Activated naive CD4-positive, alpha-beta T cell treated with anti-CD3 and anti-CD28 coated beads, Interleukin-2, amount 50 U/mL, for 24 hours (primary cell): ENCODE measurements at regions not wholly inside any gene's neighbourhood (a gene's known extent, or its start where the extent isn't known, plus 50 kb on each side); places are given as distances from the start of the nearest gene placed in this dataset.

Source experiments
- H3K27ac Mint-ChIP-seq: one replicate; pipeline ENCODE4 v1.8.0; 2021; ENCODE audit warnings: mild to moderate bottlenecking, mixed read lengths
- H3K27me3 Mint-ChIP-seq: one replicate; pipeline ENCODE4 v1.8.0; 2021; ENCODE audit warnings: mixed read lengths
- H3K36me3 Mint-ChIP-seq: one replicate; pipeline ENCODE4 v1.8.0; 2021; ENCODE audit warnings: mixed read lengths
- H3K4me1 Mint-ChIP-seq: one replicate; pipeline ENCODE4 v1.8.0; 2021; ENCODE audit warnings: mixed read lengths
- H3K4me3 Mint-ChIP-seq: one replicate; pipeline ENCODE4 v1.8.0; 2021; ENCODE audit warnings: mild to moderate bottlenecking, mixed read lengths
- H3K9me3 Mint-ChIP-seq: one replicate; pipeline ENCODE4 v1.8.0; 2021; ENCODE audit warnings: mixed read lengths

- H3K36me3 Mint-ChIP-seq, result no peaks in the 10 kb centered on the region
- H3K27ac Mint-ChIP-seq, result no peak overlapping the region
- no peaks in the 10 kb centered on the region for H3K9me3 Mint-ChIP-seq
- H3K4me3 Mint-ChIP-seq, result no peak overlapping the region
- H3K4me1 Mint-ChIP-seq, result no peaks in the 10 kb centered on the region
- H3K27me3 Mint-ChIP-seq, result peaks cover 7% of the 10 kb centered on the region
These were observed 55.4 kb downstream of the CCER1 start for GRCh38 chr12:90899456-90900182.

- no peak overlapping the region for H3K4me3 Mint-ChIP-seq
- H3K9me3 Mint-ChIP-seq, result no peaks in the 10 kb centered on the region
- H3K4me1 Mint-ChIP-seq, result no peaks in the 10 kb centered on the region
- H3K27ac Mint-ChIP-seq, result no peak overlapping the region
- peaks cover 14% of the 10 kb centered on the region for H3K27me3 Mint-ChIP-seq
- no peaks in the 10 kb centered on the region for H3K36me3 Mint-ChIP-seq
These were observed 57.0 kb downstream of the CCER1 start for GRCh38 chr12:90897986-90898385.

GRCh38 chr12:90897316-90897715 is 57.7 kb downstream of the CCER1 start:
- Mint-ChIP-seq H3K4me3 (no peak overlapping the region), H3K36me3 (no peaks in the 10 kb centered on the region), H3K27me3 (peaks cover 14% of the 10 kb centered on the region), H3K4me1 (no peaks in the 10 kb centered on the region), H3K9me3 (no peaks in the 10 kb centered on the region), H3K27ac (no peak overlapping the region)

- no peaks in the 10 kb centered on the region for H3K4me1 Mint-ChIP-seq
- H3K36me3 Mint-ChIP-seq, result no peaks in the 10 kb centered on the region
- peaks cover 14% of the 10 kb centered on the region for H3K27me3 Mint-ChIP-seq
- H3K9me3 Mint-ChIP-seq, result no peaks in the 10 kb centered on the region
- no peak overlapping the region for H3K4me3 Mint-ChIP-seq
- no peak overlapping the region for H3K27ac Mint-ChIP-seq
These were observed 58.2 kb downstream of the CCER1 start for GRCh38 chr12:90896821-90897220.

GRCh38 chr12:90896164-90896563 is 58.8 kb downstream of the CCER1 start:
- Mint-ChIP-seq H3K27me3 (peaks cover 14% of the 10 kb centered on the region), H3K4me1 (no peaks in the 10 kb centered on the region), H3K9me3 (no peaks in the 10 kb centered on the region), H3K27ac (no peak overlapping the region), H3K36me3 (no peaks in the 10 kb centered on the region), H3K4me3 (no peak overlapping the region)

GRCh38 chr12:90888316-90888715 is 66.7 kb downstream of the CCER1 start:
- Mint-ChIP-seq H3K27me3 (peaks cover 3% of the 10 kb centered on the region), H3K36me3 (no peaks in the 10 kb centered on the region), H3K27ac (no peak overlapping the region), H3K4me1 (no peaks in the 10 kb centered on the region), H3K4me3 (no peak overlapping the region), H3K9me3 (peaks cover 5% of the 10 kb centered on the region)

GRCh38 chr12:90883456-90883855 is 71.5 kb downstream of the CCER1 start:
- H3K9me3 Mint-ChIP-seq, result peaks cover 5% of the 10 kb centered on the region
- H3K36me3 Mint-ChIP-seq, result no peaks in the 10 kb centered on the region
- no peaks in the 10 kb centered on the region for H3K4me1 Mint-ChIP-seq

GRCh38 chr12:90871726-90872096 is 83.3 kb downstream of the CCER1 start:
- Mint-ChIP-seq H3K4me1 (no peaks in the 10 kb centered on the region), H3K4me3 (no peak overlapping the region), H3K27ac (no peak overlapping the region), H3K9me3 (no peaks in the 10 kb centered on the region), H3K27me3 (peaks cover 2% of the 10 kb centered on the region), H3K36me3 (no peaks in the 10 kb centered on the region)

More at GRCh38 chr12:90883456-90883855, 71.5 kb downstream of the CCER1 start:
- H3K27ac Mint-ChIP-seq, result no peak overlapping the region
- no peak overlapping the region for H3K4me3 Mint-ChIP-seq
- no peaks in the 10 kb centered on the region for H3K27me3 Mint-ChIP-seq

GRCh38 chr12:90870971-90871725 is 83.8 kb downstream of the CCER1 start:
- Mint-ChIP-seq H3K27me3 (peaks cover 2% of the 10 kb centered on the region), H3K36me3 (no peaks in the 10 kb centered on the region)

GRCh38 chr12:90868626-90869025 is 86.3 kb downstream of the CCER1 start:
- H3K9me3 Mint-ChIP-seq, result no peaks in the 10 kb centered on the region

More at GRCh38 chr12:90870971-90871725, 83.8 kb downstream of the CCER1 start:
- Mint-ChIP-seq H3K4me3 (no peak overlapping the region), H3K27ac (no peak overlapping the region), H3K4me1 (no peaks in the 10 kb centered on the region), H3K9me3 (no peaks in the 10 kb centered on the region)

GRCh38 chr12:90859591-90859990 is 95.4 kb downstream of the CCER1 start:
- Mint-ChIP-seq H3K27me3 (no peaks in the 10 kb centered on the region), H3K36me3 (no peaks in the 10 kb centered on the region), H3K4me3 (no peak overlapping the region), H3K9me3 (no peaks in the 10 kb centered on the region), H3K27ac (no peak overlapping the region), H3K4me1 (no peaks in the 10 kb centered on the region)

More at GRCh38 chr12:90868626-90869025, 86.3 kb downstream of the CCER1 start:
- Mint-ChIP-seq H3K36me3 (no peaks in the 10 kb centered on the region), H3K4me1 (no peaks in the 10 kb centered on the region), H3K27me3 (peaks cover 2% of the 10 kb centered on the region), H3K27ac (no peak overlapping the region), H3K4me3 (no peak overlapping the region)

- no peak overlapping the region for H3K27ac Mint-ChIP-seq
These were observed 96.7 kb downstream of the CCER1 start for GRCh38 chr12:90858252-90858651.

GRCh38 chr12:90855534-90855933 is 99.4 kb downstream of the CCER1 start:
- Mint-ChIP-seq H3K27ac (no peak overlapping the region), H3K4me1 (no peaks in the 10 kb centered on the region), H3K27me3 (no peaks in the 10 kb centered on the region), H3K36me3 (no peaks in the 10 kb centered on the region), H3K4me3 (no peak overlapping the region), H3K9me3 (no peaks in the 10 kb centered on the region)

More at GRCh38 chr12:90858252-90858651, 96.7 kb downstream of the CCER1 start:
- no peaks in the 10 kb centered on the region for H3K36me3 Mint-ChIP-seq
- H3K27me3 Mint-ChIP-seq, result no peaks in the 10 kb centered on the region
- H3K9me3 Mint-ChIP-seq, result no peaks in the 10 kb centered on the region
- no peak overlapping the region for H3K4me3 Mint-ChIP-seq
- H3K4me1 Mint-ChIP-seq, result no peaks in the 10 kb centered on the region

- Mint-ChIP-seq H3K36me3 (no peaks in the 10 kb centered on the region), H3K9me3 (no peaks in the 10 kb centered on the region), H3K4me1 (no peaks in the 10 kb centered on the region), H3K27ac (no peak overlapping the region), H3K27me3 (no peaks in the 10 kb centered on the region), H3K4me3 (no peak overlapping the region)
These were observed 100.8 kb downstream of the CCER1 start for GRCh38 chr12:90854136-90854689.

GRCh38 chr12:90851800-90852718 is 102.9 kb downstream of the CCER1 start:
- H3K27ac Mint-ChIP-seq, result no peak overlapping the region
- H3K27me3 Mint-ChIP-seq, result peaks cover 3% of the 10 kb centered on the region
- H3K4me1 Mint-ChIP-seq, result no peaks in the 10 kb centered on the region
- no peaks in the 10 kb centered on the region for H3K36me3 Mint-ChIP-seq
- peaks cover 4% of the 10 kb centered on the region for H3K9me3 Mint-ChIP-seq
- no peak overlapping the region for H3K4me3 Mint-ChIP-seq
